ENCODE measurements at regions not wholly inside any gene's neighbourhood (a gene's known extent, or its start where the extent isn't known, plus 50 kb on each side); places are given as distances from the start of the nearest gene placed in this dataset.

DNA sequence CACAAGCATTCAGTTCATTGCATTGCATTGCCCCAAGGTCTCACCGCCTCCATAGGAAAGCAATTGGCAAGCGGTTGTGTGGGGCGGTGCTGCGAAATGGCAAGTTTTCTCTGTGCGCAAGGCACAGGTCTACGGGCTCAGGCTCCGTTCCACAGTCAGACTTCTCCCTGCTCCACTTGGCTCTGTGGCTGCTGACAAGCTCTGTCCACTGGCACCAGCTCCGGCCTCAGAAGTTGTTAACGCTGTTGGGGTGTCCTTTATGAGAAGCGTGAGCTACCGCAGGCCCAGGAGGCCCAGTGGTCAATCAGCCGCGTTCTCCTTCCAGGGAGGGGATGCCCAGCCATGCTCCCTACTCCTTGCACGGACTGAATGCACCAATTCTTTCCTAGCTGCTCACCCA lies 87.0 kb upstream of the GATA6 start:
- no peak overlapping the region for H3K4me3 Mint-ChIP-seq
- DNase-seq (no peak), ATAC-seq (replicated peaks) (no peak)
- H3K27ac Mint-ChIP-seq, result no peak overlapping the region
- peaks cover 17 to 24% of the 10 kb centered on the region in 2 donors for H3K27me3 Mint-ChIP-seq
- no peaks in the 10 kb centered on the region for H3K4me1 Mint-ChIP-seq (ENCODE audit: low read depth in 2 of 2)
- H3K9me3 Mint-ChIP-seq, result no peaks in the 10 kb centered on the region
- H3K36me3 Mint-ChIP-seq (ENCODE audit: insufficient read depth), result peaks cover 3% of the 10 kb centered on the region

- H3K27ac Mint-ChIP-seq, result no peak overlapping the region
- DNase-seq (no peak), ATAC-seq (replicated peaks) (no peak)
- no peak overlapping the region for H3K4me3 Mint-ChIP-seq
- peaks cover 3% of the 10 kb centered on the region for H3K36me3 Mint-ChIP-seq (ENCODE audit: insufficient read depth)
- peaks cover 26 to 42% of the 10 kb centered on the region in 2 donors for H3K27me3 Mint-ChIP-seq
- H3K4me1 Mint-ChIP-seq (ENCODE audit: low read depth in 2 of 2), result no peaks in the 10 kb centered on the region
- no peaks in the 10 kb centered on the region for H3K9me3 Mint-ChIP-seq
Measured at GRCh38 chr18:22084547-22084946, 84.8 kb upstream of the GATA6 start.

DNA sequence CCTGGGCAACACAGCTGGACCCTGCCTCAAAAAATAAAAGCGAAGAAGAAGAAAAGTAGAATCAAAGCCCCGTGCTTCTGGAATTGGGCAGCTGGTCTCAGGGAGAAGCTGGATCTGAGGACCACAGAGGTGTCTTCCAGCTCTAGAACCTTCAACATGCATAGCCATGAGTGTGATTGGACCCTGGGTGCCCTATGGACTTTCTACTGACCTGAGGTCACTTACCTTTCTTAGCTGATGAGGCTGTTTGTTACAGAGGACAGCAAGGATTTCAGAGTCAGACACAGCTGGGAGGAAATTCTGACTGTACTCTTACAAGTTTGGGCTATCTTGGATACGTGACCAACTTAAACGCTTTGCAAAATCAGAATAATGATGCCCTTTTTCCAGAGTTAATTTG lies 82.4 kb upstream of the GATA6 start:
- H3K27me3 Mint-ChIP-seq, result peaks cover 26 to 42% of the 10 kb centered on the region in 2 donors
- H3K36me3 Mint-ChIP-seq (ENCODE audit: insufficient read depth), result peaks cover 2% of the 10 kb centered on the region
- no peaks in the 10 kb centered on the region for H3K9me3 Mint-ChIP-seq
- no peak for DNase-seq
- H3K27ac Mint-ChIP-seq, result no peak overlapping the region
- H3K4me1 Mint-ChIP-seq (ENCODE audit: low read depth in 2 of 2), result no peaks in the 10 kb centered on the region
- H3K4me3 Mint-ChIP-seq, result no peak overlapping the region
- ATAC-seq (replicated peaks), result no peak

DNA sequence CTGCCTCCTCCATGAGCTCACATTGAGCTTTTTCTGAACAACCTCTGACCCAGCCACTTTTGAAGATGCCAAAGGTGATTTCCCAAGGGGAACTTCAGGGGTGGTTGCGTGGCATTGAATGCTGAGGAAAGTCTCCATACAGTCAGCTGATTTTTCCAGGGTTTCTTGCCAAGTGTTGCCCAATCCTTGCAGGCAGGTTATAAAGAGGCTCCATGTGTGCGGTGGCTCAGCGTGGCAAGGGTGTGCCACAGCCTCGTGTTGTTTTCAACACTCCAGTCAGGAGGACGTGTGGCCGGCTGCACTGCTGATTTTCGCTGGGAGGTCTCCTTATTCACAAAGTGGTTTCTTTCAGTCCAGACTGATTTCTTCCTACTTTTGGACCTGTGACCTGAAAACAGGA lies 81.4 kb upstream of the GATA6 start:
- Mint-ChIP-seq H3K27me3 (peaks cover 26 to 42% of the 10 kb centered on the region in 2 donors), H3K9me3 (no peaks in the 10 kb centered on the region), H3K4me1 (ENCODE audit: low read depth in 2 of 2) (no peaks in the 10 kb centered on the region), H3K27ac (no peak overlapping the region), H3K36me3 (ENCODE audit: insufficient read depth) (no peaks in the 10 kb centered on the region), H3K4me3 (no peak overlapping the region)
- ATAC-seq (replicated peaks) (no peak), DNase-seq (no peak)

DNA sequence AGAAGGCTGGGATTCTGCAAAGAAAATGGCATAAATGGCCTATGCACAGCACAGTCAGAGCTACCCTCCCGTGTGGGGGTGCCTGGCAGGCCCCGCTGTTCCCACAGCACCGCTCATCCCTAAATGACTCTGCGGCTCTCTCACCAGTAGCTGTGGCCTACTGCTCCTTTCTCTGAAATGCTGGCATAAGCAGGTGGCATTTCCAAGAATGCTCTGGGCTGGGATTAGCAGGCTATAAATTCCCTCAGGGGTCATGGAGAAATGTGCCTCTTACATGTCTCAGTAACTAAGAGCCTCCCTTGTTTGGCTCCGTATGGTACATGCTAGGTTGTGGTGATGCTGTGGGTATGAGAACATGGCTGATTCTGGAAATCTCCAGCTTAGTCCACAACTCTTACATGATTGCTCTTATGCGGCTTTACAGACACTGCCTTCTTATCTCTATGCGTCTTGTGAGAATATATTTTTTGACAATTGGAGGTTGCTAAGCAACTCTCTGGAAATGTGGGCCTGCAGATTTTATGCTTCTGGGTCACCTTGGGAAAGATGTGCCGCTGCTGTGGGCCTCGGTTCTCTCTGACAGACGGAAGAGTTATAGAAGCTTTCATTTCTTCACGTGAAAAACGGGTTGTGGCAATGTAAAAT lies 80.3 kb upstream of the GATA6 start:
- H3K4me3 Mint-ChIP-seq, result no peak overlapping the region
- no peak for DNase-seq
- H3K27ac Mint-ChIP-seq, result no peak overlapping the region
- no peak for ATAC-seq (replicated peaks)
- H3K9me3 Mint-ChIP-seq, result no peaks in the 10 kb centered on the region
- no peaks in the 10 kb centered on the region for H3K4me1 Mint-ChIP-seq (ENCODE audit: low read depth in 2 of 2)
- H3K27me3 Mint-ChIP-seq, result peaks cover 31 to 46% of the 10 kb centered on the region in 2 donors
- no peaks in the 10 kb centered on the region for H3K36me3 Mint-ChIP-seq (ENCODE audit: insufficient read depth)

DNA sequence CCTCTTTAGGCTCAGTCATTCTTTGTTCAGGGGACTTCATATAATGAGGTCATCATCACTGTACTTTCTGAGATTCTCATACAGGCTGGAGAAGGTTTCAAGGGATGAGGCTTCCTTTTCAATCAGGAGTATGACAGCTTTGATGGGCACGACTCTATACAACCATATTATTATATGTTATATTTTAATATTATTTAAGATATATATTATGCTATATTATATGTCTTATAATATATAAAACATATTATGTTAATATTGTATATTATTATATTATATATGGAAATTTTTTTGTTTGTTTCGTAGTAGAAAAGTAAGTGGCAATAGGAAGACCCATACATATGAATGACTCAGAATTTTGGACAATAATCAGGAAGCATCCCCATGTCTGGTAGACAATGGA lies 78.0 kb upstream of the GATA6 start:
- no peak overlapping the region for H3K4me3 Mint-ChIP-seq
- H3K4me1 Mint-ChIP-seq (ENCODE audit: low read depth in 2 of 2), result no peaks in the 10 kb centered on the region
- ATAC-seq (replicated peaks) (no peak), DNase-seq (no peak)
- H3K27ac Mint-ChIP-seq, result no peak overlapping the region
- H3K27me3 Mint-ChIP-seq, result peaks cover 25 to 35% of the 10 kb centered on the region in 2 donors
- no peaks in the 10 kb centered on the region for H3K9me3 Mint-ChIP-seq
- no peaks in the 10 kb centered on the region for H3K36me3 Mint-ChIP-seq (ENCODE audit: insufficient read depth)

GRCh38 chr18:22093731-22094357 lies 75.5 kb upstream of the GATA6 start:
- Mint-ChIP-seq H3K4me1 (ENCODE audit: low read depth in 2 of 2) (no peaks in the 10 kb centered on the region), H3K36me3 (ENCODE audit: insufficient read depth) (no peaks in the 10 kb centered on the region), H3K9me3 (no peaks in the 10 kb centered on the region), H3K27me3 (peaks cover 22% of the 10 kb centered on the region in 2 donors), H3K27ac (no peak overlapping the region), H3K4me3 (no peak overlapping the region)
- ATAC-seq (replicated peaks) (no peak), DNase-seq (no peak)

DNA sequence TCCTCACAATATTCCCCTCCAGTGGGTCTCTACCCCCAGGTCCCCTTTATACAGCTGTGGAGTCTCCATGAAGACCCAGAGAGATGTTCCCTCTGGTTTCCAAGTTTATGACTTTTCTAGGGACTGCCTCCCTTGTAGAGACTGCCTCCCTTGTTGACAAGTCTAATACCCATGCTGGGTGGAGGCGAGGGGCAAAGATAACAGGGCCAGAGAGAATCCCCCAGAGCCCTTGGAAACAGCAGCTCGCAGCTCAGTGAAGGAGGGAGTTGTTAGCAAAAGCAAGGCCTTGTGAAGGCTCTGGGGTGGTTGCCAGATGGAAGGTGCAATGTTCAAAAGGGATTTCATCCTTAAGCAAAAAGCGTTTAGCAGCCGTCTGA lies 75.0 kb upstream of the GATA6 start:
- Mint-ChIP-seq H3K4me1 (ENCODE audit: low read depth in 2 of 2) (no peaks in the 10 kb centered on the region), H3K9me3 (no peaks in the 10 kb centered on the region), H3K27ac (no peak overlapping the region), H3K27me3 (peaks cover 17 to 22% of the 10 kb centered on the region in 2 donors), H3K36me3 (ENCODE audit: insufficient read depth) (no peaks in the 10 kb centered on the region), H3K4me3 (no peak overlapping the region)
- DNase-seq (no peak), ATAC-seq (replicated peaks) (no peak)

GRCh38 chr18:22098563-22098989 lies 70.8 kb upstream of the GATA6 start:
- Mint-ChIP-seq H3K27me3 (peaks cover 13 to 24% of the 10 kb centered on the region in 2 donors), H3K4me3 (no peak overlapping the region), H3K4me1 (ENCODE audit: low read depth in 2 of 2) (peaks cover 0 to 4% of the 10 kb centered on the region in 2 donors), H3K27ac (no peak overlapping the region), H3K9me3 (no peaks in the 10 kb centered on the region), H3K36me3 (ENCODE audit: insufficient read depth) (no peaks in the 10 kb centered on the region)
- ATAC-seq (replicated peaks) (no peak), DNase-seq (no peak)

DNA sequence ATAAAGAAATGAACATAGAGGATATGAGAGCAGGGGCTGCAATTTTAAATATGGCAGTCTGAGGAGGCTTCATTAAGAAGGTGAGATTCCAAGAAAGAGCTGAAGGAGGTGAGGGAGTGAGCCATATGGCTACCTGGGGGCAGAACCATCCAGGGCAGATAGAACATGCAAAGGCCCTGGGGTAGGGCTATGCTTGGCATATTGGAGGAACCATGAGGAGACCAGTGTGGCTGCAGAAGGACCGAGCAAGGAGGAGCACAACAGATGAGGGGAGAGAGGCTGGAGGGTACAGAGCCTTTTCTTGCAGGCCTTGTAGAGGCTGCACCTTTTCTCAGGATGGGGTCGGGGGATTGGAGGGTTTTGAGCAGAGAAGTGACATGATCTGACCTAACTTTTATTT lies 69.5 kb upstream of the GATA6 start:
- no peaks in the 10 kb centered on the region for H3K9me3 Mint-ChIP-seq
- ATAC-seq (replicated peaks), result no peak
- H3K36me3 Mint-ChIP-seq (ENCODE audit: insufficient read depth), result no peaks in the 10 kb centered on the region
- H3K27ac Mint-ChIP-seq, result no peak overlapping the region
- H3K4me3 Mint-ChIP-seq, result no peak overlapping the region
- H3K27me3 Mint-ChIP-seq, result peaks cover 0 to 15% of the 10 kb centered on the region in 2 donors
- peaks cover 0 to 4% of the 10 kb centered on the region in 2 donors for H3K4me1 Mint-ChIP-seq (ENCODE audit: low read depth in 2 of 2)
- no peak for DNase-seq

DNA sequence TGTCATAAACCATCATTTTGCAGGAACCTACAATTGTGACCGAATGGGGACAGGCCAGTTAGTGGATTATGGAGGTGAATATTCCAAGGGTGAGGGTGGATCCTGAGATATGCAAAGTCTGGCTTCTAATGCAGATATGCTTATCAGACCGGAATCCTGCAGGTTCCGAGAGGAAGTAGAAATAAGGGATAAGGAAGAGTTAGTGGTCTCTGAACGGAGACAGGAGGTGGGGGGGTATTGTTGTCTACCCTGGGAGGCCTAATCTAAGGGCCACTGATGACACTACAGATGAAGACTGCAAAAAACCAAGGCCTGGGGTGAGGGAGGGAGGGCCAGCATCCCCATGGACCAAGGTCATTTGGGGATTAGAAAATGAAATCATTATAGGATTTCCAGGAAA lies 67.7 kb upstream of the GATA6 start:
- ATAC-seq (replicated peaks) (no peak), DNase-seq (no peak)
- Mint-ChIP-seq H3K9me3 (no peaks in the 10 kb centered on the region), H3K27ac (no peak overlapping the region), H3K4me3 (no peak overlapping the region), H3K27me3 (peaks cover 0 to 8% of the 10 kb centered on the region in 2 donors), H3K36me3 (ENCODE audit: insufficient read depth) (no peaks in the 10 kb centered on the region), H3K4me1 (ENCODE audit: low read depth in 2 of 2) (peaks cover 0 to 4% of the 10 kb centered on the region in 2 donors)

- Mint-ChIP-seq H3K36me3 (ENCODE audit: insufficient read depth) (no peaks in the 10 kb centered on the region), H3K27me3 (peaks cover 0 to 5% of the 10 kb centered on the region in 2 donors), H3K4me3 (no peak overlapping the region), H3K27ac (no peak overlapping the region), H3K4me1 (ENCODE audit: low read depth in 2 of 2) (peaks cover 0 to 4% of the 10 kb centered on the region in 2 donors), H3K9me3 (peaks cover 0 to 1% of the 10 kb centered on the region in 2 donors)
- DNase-seq, result no peak
- ATAC-seq (replicated peaks), result no peak
Measured at GRCh38 chr18:22102953-22103646, 66.3 kb upstream of the GATA6 start.

DNA sequence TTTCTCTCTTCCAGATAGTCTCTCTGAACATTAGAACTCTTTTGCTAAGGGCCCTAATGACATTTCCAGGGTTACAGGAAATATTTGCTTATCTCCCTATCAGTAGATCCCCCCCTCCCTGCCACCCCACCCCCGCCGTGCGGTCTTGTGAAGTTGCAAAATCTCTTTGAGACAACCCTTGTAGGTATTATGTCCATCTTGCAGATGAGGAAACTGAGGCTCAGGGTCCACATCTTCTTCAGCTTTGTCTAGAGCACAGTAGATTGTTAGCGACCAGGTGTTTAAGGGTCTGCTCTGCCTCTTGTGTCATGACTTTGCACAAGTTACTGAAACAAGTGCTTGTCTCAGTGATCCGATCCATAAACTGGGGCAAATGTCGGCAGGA lies 65.8 kb upstream of the GATA6 start:
- no peak for ATAC-seq (replicated peaks)
- DNase-seq, result no peak
- Mint-ChIP-seq H3K27me3 (peaks cover 0 to 5% of the 10 kb centered on the region in 2 donors), H3K4me3 (no peak overlapping the region), H3K27ac (no peak overlapping the region), H3K4me1 (ENCODE audit: low read depth in 2 of 2) (peaks cover 0 to 4% of the 10 kb centered on the region in 2 donors), H3K36me3 (ENCODE audit: insufficient read depth) (no peaks in the 10 kb centered on the region), H3K9me3 (peaks cover 0 to 1% of the 10 kb centered on the region in 2 donors)

All from effector memory CD8-positive, alpha-beta T cell (primary cell).